Heart left ventricle (tissue), 16 donors: ENCODE measurements at regions not wholly inside any gene's neighbourhood (a gene's known extent, or its start where the extent isn't known, plus 50 kb on each side); places are given as distances from the start of the nearest gene placed in this dataset.

Experiments used
- ATAC-seq, 4 donors: fragments of 200-7000 bp; cut with Tn5 transposase; one replicate each; pipeline ENCODE4 v1.9.1; 2020 to 2022; ENCODE audit warnings: moderate library complexity in 4 of 4, mild to moderate bottlenecking in 3 of 4, moderate number of reproducible peaks in 1 of 4
- DNase-seq, 5 donors: peaks; one replicate each; pipeline ENCODE4 v3.0.0-alpha.2; 2020
- H3K27ac ChIP-seq, 12 donors: fragments of 200-600 bp; sonication (generic) in 4 of 12; one replicate each; pipeline versions ENCODE4 v1.5.0 to v1.8.0; 2016 to 2022; ENCODE audit warnings: mild to moderate bottlenecking in 2 of 12
- H3K27me3 ChIP-seq, 9 donors: fragments of 200-600 bp; sonication (generic) in 2 of 9; one replicate each; pipeline versions ENCODE4 v1.5.1 to v1.8.0; 2016 to 2022; ENCODE audit warnings: mild to moderate bottlenecking in 3 of 9
- H3K36me3 ChIP-seq, 9 donors: fragments of 200-600 bp; sonication (generic) in 2 of 9; one replicate each; pipeline versions ENCODE4 v1.5.0 to v1.8.0; 2018 to 2022; ENCODE audit warnings: mild to moderate bottlenecking in 2 of 9
- H3K4me1 ChIP-seq, 12 donors: fragments of 200-600 bp; sonication (generic) in 4 of 12; one replicate each; pipeline versions ENCODE4 v1.5.0 to v1.8.0; 2016 to 2022; ENCODE audit warnings: mild to moderate bottlenecking in 3 of 12
- H3K4me3 ChIP-seq, 12 donors: fragments of 200-600 bp; sonication (generic) in 4 of 12; one replicate each; pipeline versions ENCODE4 v1.5.0 to v1.8.0; 2017 to 2022; ENCODE audit warnings: mild to moderate bottlenecking in 9 of 12, moderate library complexity in 4 of 12
- H3K9me3 ChIP-seq, 12 donors: fragments of 200-600 bp; sonication (generic) in 4 of 12; one replicate each; pipeline versions ENCODE4 v1.5.0 to v1.8.0; 2016 to 2022; ENCODE audit warnings: mild to moderate bottlenecking in 1 of 12
- POLR2A ChIP-seq, 2 donors: fragments of 450-650 bp; IDR thresholded peaks; one replicate each; pipeline ENCODE4 v1.6.1; 2017; ENCODE audit warnings: antibody characterized with exemption in 2 of 2, mild to moderate bottlenecking in 2 of 2, moderate library complexity in 2 of 2
- WGBS, 4 donors: extraction: QIAGEN DNeasy Blood & Tissue Kit in 2 of 4; methylation state at CpG; one replicate each; pipeline versions ENCODE4 v1.1.5 to v1.1.7; 2013 to 2018; 5-methylcytosine and 5-hydroxymethylcytosine counted together
- intact Hi-C, 10 donors: fragments of 100-400 bp; cut with DNase I; formaldehyde crosslinking; loops; one replicate each; pipeline versions ENCODE4 v1.11.1 to v1.14.2; 2022
- TF ChIP-seq, protein P1 (sequence below), 12 donors: fragments of 200-600 bp; sonication (generic) in 4 of 12; IDR thresholded peaks; one replicate each; pipeline versions ENCODE4 v1.5.0 to v1.8.0; 2018 to 2022; ENCODE audit warnings: antibody characterized with exemption in 12 of 12, mild to moderate bottlenecking in 5 of 12
- donor health status: ischemic (EF 13 %, LVEDD 7.1; RV severe dilation, severe dysfunction).
- donor health status: healthy with polysubstance abuse.
- donor health status: DM: no; HTN: yes; CAD: no.
- donor health status: DM: no; HTN: no; CAD: no.
- donor health status: ischemic (EF 25% LVEDD 6.9; RV normal size, moderate dysfunction).
- donor health status: ischemic (EF 25% LVEDD 5.7; RV mildly dilated, moderate dysfunction).
- donor health status: healthy.
- donor health status: DM: yes; HTN: yes; CAD: no.
- donor health status: ischemic (EF 35%, LVEDD 5.7; RV mildly dilated, moderate dysfunction).
- donor health status: nonischemic (EF 11% LVEDD 7.7; RV severe dilation, severe dysfunction).
- donor health status: DM: yes; HTN: yes; CAD: no.
- donor health status: PGD.
- donor health status: ischemic (EF 29% LVEDD 5.4; RV normal size, mild dysfunction).
- donor health status: nonischemic (EF 23%, LVEDD 6.1; RV moderate dilation, normal function).

DNA sequence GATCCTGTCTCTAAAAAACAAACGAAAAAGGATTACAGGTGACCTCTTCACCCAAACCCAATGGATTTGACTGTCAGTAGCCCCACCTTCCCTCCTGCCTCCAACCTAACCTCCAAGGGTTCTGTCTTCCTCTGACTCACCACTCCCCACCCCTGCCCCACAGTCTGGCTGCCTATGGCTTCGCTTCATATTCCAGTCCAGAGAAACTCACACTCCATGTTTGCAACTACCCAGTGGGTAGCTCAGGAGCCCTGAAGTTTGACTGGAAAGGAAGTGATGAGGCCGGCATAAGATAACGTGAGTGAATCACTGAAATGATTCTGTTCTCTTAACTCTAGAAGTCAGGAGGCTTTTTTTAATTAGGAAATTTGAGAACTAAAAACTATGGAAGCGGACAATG, 303.9 kb downstream of the FOXO1 start:
- intact Hi-C loops = no loop called here
- WGBS, 4 donors = 86 to 92% (median 89%) methylated on average over 5 of the region's 5 CpGs
- no peak overlapping the region for H3K27ac ChIP-seq
- H3K4me3 ChIP-seq = no peak overlapping the region
- no peak for DNase-seq
- no peaks in the 10 kb centered on the region for H3K27me3 ChIP-seq
- ATAC-seq = no peak
- no peaks in the 10 kb centered on the region for H3K4me1 ChIP-seq
- TF ChIP-seq, protein P1, sequence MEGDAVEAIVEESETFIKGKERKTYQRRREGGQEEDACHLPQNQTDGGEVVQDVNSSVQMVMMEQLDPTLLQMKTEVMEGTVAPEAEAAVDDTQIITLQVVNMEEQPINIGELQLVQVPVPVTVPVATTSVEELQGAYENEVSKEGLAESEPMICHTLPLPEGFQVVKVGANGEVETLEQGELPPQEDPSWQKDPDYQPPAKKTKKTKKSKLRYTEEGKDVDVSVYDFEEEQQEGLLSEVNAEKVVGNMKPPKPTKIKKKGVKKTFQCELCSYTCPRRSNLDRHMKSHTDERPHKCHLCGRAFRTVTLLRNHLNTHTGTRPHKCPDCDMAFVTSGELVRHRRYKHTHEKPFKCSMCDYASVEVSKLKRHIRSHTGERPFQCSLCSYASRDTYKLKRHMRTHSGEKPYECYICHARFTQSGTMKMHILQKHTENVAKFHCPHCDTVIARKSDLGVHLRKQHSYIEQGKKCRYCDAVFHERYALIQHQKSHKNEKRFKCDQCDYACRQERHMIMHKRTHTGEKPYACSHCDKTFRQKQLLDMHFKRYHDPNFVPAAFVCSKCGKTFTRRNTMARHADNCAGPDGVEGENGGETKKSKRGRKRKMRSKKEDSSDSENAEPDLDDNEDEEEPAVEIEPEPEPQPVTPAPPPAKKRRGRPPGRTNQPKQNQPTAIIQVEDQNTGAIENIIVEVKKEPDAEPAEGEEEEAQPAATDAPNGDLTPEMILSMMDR (IDR thresholded peaks at IDR 0.05) = no peak
- no peak for TF ChIP-seq POLR2A (IDR thresholded peaks at IDR 0.05)
- H3K9me3 ChIP-seq = no peaks in the 10 kb centered on the region
- no peaks in the 10 kb centered on the region for H3K36me3 ChIP-seq

DNA sequence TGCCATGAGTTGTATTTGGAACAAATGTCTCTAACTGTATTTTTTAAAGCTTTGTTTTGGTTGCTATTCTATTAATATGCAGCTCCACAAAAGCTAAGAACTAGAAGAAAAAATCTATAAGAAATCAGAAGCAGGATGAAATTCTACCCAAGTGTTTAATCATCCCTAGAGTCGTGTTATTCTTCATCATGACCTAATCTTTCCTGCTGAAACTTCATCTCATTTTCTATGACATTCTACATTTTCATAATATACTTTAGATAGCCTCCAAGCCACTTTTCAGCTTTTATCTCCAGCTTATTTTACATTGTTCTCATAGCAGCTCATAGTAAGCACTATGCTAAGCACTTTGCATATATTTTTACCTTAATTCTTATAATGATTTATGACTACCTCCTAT, 302.8 kb downstream of the FOXO1 start:
- intact Hi-C loops = no loop called here
- H3K36me3 ChIP-seq = no peaks in the 10 kb centered on the region
- DNase-seq (no peak), ATAC-seq (no peak)
- TF ChIP-seq, protein P1 (IDR thresholded peaks at IDR 0.05) = no peak
- TF ChIP-seq POLR2A (IDR thresholded peaks at IDR 0.05) = no peak
- H3K27me3 ChIP-seq = no peaks in the 10 kb centered on the region
- H3K4me3 ChIP-seq = no peak overlapping the region
- 75 to 86% (median 81%) methylated on average over 1 of the region's 1 CpG for WGBS, 4 donors
- no peaks in the 10 kb centered on the region for H3K4me1 ChIP-seq
- H3K9me3 ChIP-seq = no peaks in the 10 kb centered on the region
- no peak overlapping the region for H3K27ac ChIP-seq

DNA sequence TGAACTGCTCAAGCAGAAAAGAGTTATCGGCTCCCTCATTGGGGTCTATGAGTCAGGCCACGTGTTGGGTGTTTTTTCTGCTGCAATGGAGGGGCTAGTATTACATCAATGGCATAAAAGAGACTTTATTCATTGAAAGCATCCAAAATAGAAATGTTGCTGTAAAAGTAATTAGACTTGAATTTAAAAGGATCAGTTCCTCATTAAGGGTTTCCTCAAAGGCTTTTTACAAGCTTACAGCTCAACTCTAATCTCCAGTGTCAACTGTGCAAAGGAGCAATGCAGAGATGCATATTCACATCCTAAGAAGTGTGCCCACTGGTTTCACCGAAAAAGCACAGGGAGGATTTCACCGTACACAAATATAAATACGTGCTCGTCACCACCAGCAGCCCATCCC, 300.3 kb downstream of the FOXO1 start:
- no peak for DNase-seq
- no peaks in the 10 kb centered on the region for H3K9me3 ChIP-seq
- H3K27ac ChIP-seq = no peak overlapping the region
- ATAC-seq = no peak
- intact Hi-C loops = no loop called here
- H3K27me3 ChIP-seq = no peaks in the 10 kb centered on the region
- no peaks in the 10 kb centered on the region for H3K4me1 ChIP-seq
- H3K4me3 ChIP-seq = no peak overlapping the region
- TF ChIP-seq, protein P1 (IDR thresholded peaks at IDR 0.05) = no peak
- TF ChIP-seq POLR2A (IDR thresholded peaks at IDR 0.05) = no peak
- H3K36me3 ChIP-seq = no peaks in the 10 kb centered on the region
- 92 to 95% (median 93%) methylated on average over 6 of the region's 6 CpGs for WGBS, 4 donors

DNA sequence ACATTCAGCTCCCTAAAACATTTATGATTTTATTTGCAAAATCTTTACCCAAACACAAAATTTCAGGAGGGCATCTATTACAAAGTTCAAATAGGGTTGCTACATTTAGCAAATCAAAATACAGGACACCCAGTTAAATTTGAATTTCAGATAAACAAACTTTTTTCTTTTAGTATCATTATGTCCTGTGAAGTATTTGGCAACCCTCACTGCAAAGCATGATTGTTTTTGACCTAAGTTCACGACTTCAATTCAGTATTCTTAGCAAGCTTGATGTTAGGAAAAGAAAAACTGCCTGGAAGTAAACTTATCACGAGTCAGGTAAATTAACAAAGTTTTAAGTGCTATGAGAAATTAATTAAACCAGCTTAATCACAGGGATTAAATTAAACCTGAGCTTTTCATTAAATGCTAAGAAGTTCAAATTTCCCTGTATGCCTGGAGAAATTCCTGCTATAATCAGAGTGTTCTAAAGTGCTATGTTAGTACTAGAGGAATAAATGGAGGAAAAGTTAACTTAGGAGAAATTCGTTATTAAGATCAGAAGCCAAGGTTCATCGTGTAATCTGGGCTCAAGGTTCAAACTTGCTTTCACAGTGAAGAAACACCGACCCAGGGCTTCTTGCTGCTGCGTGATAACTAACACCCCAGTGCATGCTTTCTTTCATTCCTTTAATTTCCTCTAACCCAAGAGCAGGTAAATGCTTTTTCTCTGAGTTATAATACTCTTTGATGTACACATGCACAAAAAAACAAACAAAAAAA, 298.1 kb downstream of the FOXO1 start:
- H3K27ac ChIP-seq = no peak overlapping the region
- H3K36me3 ChIP-seq = no peaks in the 10 kb centered on the region
- no peaks in the 10 kb centered on the region for H3K4me1 ChIP-seq
- ATAC-seq = no peak
- H3K27me3 ChIP-seq = no peaks in the 10 kb centered on the region
- TF ChIP-seq, protein P1 (IDR thresholded peaks at IDR 0.05) = no peak
- TF ChIP-seq POLR2A (IDR thresholded peaks at IDR 0.05) = no peak
- intact Hi-C loops = no loop called here
- H3K9me3 ChIP-seq = no peaks in the 10 kb centered on the region
- H3K4me3 ChIP-seq = no peak overlapping the region
- 78 to 83% (median 81%) methylated on average over 6 of the region's 6 CpGs for WGBS, 4 donors
- no peak for DNase-seq
